ENCODE measurements at regions not wholly inside any gene's neighbourhood (a gene's known extent, or its start where the extent isn't known, plus 50 kb on each side); places are given as distances from the start of the nearest gene placed in this dataset.
"Not testable (repeated sequence)": the region's sequence is repeated elsewhere in the genome, so short reads cannot be mapped to it uniquely, and the experiment has no call there.

DNA sequence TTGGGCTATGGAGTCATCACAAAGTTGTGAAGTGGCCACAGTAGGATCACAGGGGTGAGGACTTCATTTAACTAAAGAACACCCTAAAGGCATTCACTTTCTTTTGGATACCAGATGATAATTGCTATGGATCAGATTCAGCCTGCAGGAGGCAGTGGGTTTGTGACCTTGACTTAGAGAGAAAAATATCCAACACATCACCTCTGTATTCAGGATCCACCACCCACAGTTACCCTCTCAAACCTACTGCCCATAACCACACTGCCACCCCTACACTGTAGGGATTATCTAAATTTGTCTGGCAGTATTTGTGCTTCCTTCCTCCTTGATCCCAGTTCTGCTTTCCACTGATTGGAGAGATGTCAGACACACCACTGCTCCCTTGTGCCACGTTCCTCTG, 269.4 kb downstream of the MYCN start:
- DNase-seq: no peak

DNA sequence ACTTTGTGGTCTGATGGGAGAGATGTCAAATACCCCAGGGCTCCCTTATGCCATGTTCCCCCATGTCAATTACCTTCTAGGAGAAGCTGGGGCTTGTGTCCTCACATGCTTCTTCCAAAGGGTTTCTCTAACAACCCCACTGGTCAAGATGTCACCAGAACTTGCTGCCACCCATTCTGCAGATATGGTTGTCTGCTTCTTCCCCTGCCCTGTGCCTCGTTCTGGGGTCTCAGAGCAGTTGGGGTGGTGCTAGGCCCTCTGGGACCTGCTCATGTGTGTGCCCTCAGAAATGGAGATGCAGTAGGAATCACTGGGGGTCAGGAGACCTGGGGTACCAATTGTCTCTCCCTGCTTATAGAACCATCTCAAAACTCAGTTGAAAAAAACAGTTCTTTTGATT, 268.6 kb downstream of the MYCN start:
- no peak for DNase-seq

DNA sequence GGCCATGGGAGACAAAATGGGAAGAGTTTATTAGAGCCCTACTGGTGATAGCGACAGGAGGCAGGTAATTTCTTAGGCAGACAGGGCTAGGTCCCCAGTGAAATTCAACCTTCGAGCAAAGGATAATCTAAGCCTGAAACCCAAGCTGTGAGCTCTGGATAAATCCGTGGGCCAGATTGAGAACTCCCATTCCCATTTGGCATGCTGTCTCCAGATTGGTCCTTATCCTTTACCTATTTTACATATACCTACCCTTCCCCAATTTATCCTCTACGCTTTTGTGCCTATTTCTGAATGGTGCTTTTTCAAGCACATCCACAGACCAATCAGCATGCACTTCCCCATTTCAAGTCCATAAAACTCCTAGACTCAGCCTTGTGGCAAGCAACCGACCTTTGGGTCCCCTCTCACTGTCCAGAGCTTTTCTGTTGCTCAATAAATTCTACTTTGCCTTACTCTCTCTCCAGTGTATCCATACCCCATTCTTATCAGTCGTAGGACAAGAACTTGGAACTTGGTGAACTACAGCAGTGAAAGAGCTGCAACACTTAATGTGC, 268.0 kb downstream of the MYCN start:
- DNase-seq: no peak

DNA sequence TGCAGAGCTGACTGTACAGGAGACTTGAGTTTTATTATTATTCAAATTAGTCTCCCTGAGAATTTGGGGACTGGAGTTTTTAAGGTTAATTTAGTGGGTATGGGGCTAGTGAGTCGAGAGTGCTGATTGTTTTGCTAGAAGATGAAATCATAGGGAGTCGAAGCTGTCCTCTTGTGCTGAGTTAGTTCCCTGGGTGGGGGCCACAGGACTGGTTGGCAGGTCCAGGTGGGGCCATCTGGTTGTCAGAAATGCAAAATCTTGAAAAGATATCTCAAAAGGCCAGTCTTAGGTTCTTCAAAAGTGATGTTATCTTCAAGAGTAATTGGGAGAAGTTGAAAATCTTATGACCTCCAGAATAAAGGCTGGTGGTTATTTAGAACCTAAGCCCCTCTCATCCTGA, 267.3 kb downstream of the MYCN start:
- no peak for DNase-seq

DNA sequence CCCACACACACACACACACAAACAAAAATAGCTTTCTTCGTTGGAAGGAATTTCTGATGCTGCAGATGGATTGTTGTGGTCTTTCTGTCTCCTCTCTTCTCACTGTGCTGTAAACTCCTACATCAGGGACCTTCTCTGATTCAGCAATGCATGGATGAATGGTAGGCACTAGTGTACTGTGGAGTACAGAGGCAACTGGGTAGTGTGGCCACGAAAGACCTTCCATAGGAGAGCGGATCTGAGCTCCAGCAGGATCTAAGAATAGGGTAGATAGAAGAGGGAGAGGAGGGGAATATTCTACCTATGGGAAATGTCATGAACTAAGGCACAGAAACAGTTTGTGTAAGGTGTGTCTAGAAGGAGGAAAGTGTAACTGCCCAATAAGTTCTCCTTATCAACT, 266.8 kb downstream of the MYCN start:
- DNase-seq: no peak

DNA sequence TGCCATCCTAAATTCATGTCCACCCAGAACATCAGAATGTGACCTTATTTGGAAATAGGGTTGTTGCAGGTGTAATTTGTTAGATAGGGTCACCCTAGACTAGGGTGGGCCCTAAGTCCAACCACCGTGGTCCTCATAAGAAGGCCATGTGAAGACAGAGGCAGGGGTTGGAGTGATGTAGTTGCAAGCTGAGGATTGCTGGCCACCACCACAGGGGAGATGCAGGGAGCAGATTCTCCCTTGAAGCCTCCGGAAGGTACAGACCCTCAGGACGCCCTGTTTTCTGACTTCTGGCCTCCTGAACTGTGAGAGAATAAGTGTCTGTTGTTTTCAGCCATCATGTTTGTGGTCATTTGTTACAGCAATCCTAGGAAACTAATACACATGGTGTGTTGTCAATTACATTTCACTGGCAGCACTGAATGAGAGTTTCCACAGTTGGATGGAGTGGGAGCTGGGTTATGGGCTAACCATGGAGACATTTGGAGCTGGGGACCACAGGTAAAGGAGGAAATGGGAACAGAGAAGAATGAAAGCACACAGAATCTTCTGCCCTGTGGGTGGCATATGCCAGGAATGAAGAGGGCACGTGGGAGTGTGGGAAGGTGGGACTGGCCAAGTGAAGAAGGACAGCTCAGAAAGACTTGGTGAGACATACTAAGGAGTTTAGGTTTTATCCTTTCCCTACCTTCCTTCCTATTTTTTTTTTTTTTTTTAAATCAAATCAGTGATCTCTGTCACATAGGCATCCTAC, 266.0 kb downstream of the MYCN start:
- no peak for DNase-seq

DNA sequence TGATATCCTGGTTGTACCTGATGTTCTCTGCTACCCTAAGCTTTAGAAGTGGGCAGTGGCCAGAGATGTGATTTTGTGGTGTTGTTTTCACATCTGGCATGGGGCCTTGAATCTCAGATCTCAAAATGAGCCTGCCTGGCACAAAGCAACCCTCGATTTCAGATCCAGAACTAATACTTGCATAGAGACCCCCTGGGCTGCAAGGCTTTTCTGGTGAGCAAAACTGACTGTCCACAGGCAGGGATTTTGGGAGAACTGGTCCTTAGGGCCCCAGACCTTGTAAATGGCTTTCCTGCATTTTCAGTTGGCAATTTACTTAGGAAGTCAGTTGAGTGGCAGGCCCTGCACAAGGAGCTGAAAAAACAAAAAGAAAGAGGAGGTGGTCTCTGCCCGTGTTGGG, 265.3 kb downstream of the MYCN start:
- DNase-seq: no peak

DNA sequence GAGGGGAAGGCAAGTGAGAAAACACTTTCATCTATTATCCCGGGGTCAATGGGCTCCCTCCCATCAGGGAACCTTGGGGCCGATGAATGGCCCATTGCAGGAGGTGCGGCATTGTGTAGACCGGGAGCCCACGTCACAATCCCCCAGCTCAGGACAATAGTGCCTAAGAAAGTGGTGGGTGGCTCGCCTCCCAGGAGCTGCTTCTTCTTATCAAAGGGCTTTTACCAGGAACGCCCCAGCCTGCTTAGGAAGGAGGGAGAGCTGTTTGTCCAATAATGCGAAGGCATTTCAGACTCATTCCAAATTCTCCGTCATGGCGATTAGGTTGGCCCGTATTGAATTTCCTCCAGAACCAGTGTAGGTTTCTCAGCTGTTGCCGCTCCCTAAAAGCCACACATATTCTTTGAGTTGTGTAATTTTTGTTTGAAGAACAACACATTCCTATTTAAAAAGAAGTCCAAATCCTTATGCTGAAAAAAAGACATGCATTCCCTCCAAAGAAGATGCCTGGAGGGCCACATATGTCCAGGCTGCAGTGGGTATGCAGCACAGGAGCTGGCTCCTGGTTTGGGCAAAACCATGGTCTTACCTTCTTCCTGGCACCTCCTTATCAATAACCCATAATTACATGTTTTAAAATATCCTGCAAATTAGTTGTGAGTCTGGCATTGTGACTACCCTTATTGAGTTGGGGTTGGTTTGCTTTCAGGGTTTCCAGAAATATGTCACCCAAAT, 264.7 kb downstream of the MYCN start:
- DNase-seq: no peak

DNA sequence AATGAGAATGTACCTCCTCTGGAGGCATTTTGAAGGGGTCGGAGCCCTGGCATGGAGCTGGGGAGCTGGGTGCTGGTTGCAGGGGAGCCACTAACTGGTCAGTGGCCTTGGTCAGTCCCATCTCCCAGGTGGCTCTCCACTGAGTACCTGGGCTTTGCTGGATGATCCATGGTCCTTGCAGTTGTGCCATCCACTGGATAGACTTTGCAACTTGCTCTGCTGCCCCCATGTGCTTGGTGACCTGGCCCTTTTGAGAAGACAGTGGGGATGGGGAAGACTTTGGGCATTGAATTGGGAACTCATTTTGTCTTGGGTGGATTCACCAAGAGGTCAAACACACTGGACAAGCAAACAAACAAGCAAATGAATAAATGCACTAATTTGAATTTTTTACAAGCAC, 263.9 kb downstream of the MYCN start:
- DNase-seq: no peak

DNA sequence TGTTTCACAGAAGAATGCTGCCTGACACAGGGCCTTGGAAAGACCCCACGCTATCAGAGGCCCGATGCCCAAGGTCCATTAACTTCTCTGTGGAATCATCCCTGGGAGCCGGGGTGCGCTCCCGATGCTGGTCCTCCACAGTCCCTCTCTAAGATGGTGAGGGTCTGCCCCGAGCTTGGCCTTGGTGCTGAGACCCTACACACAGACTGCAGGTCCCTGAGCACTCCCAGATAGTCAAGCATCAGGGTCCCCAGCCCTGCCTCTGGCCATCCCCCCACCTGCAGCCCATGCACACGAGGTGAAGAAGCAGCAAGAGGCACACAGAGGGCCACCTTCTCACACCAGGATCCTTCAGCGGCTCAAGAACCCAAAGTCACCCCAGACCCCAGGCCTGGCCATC, 263.3 kb downstream of the MYCN start:
- DNase-seq: no peak

DNA sequence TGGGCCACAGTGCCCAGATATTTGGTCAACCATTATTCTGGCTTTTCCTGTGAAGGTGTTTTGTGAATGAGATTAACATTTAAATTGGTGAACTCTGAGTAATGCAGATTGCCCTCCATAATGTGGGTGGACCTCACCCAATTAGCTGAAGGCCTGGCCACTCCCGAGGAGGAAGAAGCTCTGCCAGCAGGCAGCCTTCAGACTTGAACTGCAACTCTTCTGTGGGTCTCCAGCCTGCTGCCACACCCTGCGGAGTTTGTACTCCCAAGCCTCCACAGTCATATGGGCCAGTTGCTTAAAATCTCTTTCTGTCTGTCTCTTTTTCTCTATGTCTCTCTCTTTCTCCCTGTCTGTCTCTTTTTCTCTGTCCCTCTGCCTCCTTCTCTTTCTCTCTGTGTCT, 262.7 kb downstream of the MYCN start:
- DNase-seq: no peak

DNA sequence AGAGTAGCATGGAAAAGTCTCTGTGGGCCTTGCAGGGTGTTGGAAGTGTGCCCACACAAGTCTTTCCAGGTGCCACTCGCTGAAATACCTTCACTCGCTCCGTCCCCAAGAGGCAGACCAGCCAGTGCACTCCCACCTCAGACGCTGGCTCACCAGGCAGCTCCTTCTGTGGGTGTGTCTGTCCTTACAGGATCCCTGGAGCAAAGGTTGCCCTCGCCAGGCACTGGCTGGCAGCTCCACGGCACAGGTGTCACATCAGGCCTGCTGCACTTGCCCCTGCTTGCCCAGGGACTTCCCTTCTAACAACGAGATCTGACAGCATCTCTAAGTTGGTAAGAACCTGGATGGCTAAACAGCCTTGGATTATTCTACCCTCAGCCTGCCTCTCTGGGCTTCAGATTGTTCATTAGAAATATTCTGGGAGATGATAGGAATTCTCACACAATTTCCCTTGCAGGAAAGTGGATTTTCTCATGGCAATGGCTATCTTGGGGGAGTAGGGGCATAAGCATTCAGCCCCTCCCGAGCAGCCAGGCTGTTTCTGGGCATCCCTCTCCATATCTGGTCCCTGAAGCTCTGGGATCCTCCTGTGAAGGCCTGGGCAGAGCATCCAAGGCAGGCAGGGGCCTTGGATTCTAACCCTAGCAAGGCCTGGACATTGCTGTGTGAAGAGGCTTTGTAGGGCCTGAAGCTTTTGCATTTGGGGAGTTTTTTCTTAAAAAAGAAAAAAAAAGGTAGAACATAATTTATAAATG, 262.1 kb downstream of the MYCN start:
- no peak for DNase-seq

DNA sequence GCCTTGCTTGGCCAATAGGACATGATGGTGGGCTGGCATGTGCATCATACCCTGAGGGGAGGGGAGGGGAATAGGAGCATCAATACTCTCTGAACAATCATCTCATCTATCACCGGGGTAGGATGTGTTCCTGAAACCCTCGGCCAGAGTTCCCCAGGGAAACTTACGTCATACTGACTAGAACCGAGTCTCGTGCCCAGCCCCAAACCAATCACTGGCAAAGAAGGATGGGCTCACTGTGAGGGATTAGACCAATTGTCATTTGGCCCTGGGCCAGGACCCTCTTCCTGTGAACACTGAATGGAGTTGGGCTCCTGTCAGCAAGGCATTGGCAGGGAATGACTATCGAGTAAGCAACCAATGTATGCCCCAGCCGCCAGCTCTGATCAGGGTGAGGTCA, 261.5 kb downstream of the MYCN start:
- no peak for DNase-seq

DNA sequence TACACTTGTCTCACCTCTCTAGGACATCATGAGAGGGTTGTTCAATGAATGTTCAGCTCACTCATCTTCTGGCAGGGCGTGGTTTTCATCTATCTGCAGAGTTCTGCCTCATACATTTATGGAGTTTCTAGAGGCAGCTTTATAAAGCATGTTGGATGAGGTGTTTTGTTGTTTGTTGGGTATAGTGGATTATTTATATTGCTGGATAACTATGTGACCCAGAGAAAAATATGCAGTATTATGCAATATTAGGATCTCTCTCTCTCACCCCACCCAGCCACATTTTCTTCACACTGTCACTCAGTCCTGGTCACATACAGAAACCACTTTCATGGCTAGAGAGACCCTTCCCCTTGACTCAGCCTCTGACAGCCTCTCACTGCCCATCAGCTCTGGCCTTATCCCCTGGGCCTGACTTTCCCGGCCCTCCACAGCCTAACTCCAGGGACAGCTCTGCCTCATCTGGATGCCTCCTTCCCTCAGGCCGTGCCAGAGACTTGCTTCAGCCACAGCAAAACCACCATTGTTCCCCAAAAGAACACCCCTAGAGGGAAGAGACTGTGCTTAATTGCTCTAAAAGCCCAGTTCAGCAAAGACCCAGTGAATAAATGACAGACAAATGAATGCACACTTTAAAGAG, 260.3 kb downstream of the MYCN start:
- DNase-seq: no peak

DNA sequence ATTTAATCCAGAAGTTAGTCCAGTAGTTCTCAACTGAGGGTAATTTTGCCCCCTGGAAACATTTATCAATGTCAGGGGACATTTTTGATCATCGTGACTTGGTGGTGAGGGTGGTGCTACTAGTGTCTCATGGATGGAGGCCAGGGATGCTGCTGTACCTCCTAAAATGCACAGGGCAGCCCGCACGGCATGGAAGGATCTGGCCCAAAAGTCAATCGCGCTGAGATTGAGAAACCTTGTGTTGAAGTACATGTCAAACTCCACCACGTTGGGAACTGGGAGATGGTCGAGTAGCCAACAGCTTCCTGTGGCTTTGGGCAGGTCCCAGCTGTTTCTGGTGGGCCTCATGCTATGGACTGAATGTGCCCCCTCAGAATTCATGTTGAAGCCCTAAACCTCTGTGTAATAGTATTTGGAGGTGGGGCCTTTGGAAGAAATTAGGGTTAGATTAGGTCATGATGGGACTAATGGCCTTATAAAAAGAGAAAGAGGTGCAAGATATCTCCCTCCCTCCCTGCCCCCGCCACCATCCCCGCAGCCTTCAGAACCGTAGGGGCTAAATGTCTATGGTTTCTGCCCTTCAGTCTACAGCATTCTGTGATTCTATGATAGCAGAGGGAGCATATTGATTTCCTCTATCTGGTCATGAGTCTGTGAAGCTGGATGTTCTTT, 259.7 kb downstream of the MYCN start:
- no peak for DNase-seq

DNA sequence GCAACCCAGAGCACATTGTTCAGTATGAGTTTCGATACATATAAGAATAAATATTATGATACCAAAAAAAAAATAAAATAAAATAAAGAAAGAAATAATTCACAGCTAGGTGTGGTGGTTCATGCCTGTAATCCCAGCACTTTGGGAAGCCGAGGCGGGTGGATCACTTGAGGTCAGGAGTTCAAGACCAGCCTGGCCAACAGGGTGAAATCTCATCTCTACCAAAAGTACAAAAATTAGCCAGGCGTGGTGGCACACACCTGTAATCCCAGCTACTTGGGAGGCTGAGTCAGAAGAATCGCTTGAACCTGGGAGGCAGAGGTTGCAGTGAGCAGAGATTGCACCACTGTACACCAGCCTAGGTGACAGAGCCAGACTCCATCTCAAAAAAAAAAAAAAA, 258.9 kb downstream of the MYCN start:
- DNase-seq: not testable (repeated sequence)

DNA sequence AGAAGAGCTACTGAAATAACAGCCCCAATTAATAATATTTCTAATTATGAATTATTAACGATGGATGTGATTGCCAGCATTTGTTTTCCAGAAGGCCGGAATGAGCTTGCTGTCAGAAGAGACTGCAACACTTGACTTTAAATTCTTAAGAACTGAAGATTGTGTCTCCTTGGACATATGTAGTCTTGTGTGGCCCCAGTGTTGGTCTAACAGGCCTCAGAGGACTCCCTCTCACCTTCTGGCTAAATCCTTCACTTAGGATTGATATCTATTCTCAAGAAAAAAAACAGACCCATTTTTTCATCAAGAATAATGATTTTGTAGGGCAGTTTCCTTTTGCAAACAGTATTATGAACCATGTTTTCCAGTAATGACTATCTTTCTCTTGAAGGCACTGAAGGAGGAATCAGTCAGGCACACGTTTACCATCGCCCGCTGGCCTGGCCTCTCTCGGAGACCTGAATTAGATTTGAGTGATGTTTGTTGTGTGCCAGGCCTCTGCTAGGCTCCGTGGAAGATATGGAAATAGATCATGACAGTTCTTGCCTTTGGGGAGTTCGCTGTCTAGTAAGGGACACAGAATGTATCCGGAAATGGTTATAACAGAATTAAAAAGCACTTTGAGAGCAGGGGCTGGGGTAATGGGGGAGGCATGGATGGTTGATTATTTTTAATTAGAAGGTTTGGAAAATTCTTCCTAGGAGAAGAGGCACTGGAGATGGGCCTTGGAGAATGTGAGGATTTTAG, 258.0 kb downstream of the MYCN start:
- DNase-seq: no peak

DNA sequence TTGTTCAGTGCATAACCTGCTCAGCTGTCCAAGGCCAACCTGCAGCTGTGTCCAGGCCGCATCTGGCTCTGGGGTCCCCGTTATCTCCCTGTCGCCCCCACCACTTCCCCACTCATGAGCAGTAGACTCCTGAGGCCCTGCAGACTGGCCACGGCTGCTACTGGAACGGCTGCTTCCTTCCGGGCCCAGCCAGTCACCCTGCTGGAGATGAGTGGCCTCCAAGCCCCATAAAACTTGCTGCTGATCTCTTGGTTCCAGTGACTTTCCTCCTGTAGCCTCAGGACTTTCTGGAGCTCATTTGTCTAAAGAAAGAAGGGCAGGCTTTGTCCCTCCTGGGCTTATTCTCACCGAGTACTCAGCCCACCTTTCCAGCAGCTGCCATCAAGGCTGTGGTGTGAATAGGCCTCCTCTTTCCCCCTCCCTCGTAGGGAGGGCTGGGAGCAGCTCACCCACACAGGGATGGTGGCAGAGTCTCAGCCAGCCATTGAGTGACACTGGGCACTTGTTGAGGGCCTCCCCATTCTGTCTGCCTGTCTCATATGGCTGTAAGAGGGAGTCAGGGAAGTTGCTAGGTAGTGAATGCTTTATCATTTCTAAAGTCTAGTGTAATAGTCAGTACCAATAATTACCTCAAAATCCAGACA, 257.3 kb downstream of the MYCN start:
- DNase-seq: no peak

DNA sequence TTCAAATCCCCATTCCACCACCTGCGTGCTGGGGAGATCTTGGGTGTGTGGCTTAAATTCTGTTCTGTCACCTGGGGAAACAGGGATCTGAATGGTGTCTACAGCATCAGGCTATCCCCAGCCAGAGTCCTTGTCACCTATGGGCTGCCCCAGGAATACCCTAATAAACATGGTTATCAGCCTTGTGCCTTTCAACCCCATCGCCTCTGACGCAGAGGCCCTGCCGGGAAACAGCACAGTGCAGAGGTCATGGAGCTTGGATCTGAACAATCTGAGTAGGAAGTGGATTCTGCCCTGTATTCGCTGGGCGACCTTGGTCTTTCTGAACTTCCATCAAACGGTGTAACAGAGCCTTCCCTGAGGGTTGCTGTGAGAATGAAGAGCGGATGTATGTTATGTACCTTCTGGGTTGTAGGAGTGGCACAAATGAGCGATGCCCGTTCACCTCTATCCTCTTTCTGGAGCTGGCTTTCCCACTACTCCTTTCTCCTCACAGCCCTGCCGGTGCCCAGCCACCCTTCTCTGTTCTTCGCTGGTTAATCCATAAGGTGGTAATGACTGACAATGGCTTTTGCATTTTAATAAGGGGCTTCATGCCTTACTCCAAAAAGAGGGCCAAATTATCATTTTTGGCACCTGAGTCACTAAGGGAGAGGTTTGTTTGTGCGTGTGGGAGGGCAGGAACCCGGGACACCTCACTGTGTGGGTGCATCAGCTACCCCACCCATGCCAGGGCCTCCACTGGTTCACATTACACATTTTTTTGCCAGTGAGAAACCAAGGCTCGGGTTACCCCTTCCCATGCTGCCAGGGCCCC, 256.5 kb downstream of the MYCN start:
- DNase-seq: no peak

DNA sequence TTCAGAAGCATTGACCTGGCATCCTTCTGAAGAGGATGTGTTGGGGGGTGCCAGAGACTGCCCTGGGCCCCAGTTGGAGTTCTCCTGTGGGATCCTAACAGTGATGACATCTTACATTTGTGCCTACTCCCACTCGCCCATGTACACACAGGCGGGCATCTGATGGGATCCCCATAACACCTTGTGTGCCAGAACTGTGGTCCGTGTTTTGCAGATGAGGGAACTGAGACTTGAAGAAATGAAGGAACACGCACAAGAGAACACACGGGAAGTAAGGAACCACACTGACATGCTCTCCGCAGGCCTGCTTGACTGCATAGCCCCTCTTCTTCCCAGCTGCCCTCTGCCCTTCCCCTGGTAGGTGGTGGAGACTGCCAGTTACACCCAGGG, 255.3 kb downstream of the MYCN start:
- no peak for DNase-seq

Data from activated CD4-positive, alpha-beta T cell treated with anti-CD3 and anti-CD28 coated beads for 4 hours (primary cell).